Non-pigmented ciliary epithelial cell (primary cell): ENCODE measurements at regions not wholly inside any gene's neighbourhood (a gene's known extent, or its start where the extent isn't known, plus 50 kb on each side); places are given as distances from the start of the nearest gene placed in this dataset.

Source experiments
- DNase-seq: peaks from one replicate; pipeline ENCODE4 v3.0.0-alpha.2; 2010; ENCODE audit warnings: low read depth

GRCh38 chr11:95515371-95515770 lies 274.2 kb downstream of the FAM76B start:
- no peak for DNase-seq

GRCh38 chr11:95514416-95515110 lies 275.0 kb downstream of the FAM76B start:
- DNase-seq: no peak

GRCh38 chr11:95512682-95513081 lies 276.9 kb downstream of the FAM76B start:
- no peak for DNase-seq

- no peak for DNase-seq
These were observed 277.4 kb downstream of the FAM76B start for GRCh38 chr11:95512177-95512576.

DNA sequence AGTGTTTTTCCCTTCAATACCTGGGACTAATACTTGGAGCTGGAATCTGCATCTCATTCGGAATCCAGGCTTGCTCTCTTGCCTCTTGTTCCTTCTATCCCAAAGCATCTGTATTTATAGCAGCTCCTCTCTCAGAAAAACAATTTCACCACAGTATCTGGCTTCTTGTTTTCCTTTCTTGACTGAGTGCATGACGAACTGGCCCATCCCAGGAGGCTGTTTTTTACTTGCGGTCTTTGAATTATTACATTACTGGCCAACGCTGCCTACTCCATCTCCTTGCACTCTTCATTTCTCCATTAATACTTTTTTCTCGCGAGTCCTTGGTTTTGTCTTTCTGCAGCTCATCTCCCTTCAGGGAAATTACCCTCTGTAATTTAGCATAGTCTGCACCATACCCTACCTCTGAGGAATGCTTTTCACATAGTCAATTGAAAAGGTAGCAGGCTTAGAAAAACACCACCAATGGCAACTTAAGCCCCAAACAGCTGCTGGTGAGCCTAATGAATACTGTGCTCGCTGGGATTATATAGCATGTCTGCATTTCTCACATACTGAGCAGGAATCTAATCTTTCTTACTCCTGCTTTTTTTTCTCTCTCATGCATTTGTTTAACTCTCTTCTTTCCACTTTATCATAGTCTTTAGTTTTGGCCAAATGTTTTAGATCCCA lies 277.4 kb upstream of the SESN3 start:
- DNase-seq: no peak

GRCh38 chr11:95507794-95508193 lies 276.8 kb upstream of the SESN3 start:
- DNase-seq: no peak

DNA sequence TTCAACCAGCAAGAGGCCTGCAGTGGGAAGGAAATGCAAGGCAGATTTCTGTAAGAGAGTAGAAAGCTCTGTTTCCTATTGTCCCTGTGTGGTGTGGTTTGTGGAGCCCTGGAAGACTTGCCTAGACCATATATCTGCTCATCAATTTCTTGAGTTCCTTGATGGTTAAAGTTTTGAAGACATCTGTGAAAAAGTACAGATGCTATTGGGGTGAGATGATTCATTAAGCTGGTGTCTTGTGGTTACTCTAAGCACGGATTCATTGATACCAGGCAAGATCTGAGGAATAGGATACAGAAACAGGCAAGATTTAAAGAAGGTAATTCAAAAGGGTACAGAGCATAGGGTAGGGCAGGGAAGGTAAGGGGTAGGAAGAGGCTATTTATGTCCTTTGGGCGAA lies 275.8 kb upstream of the SESN3 start:
- DNase-seq: no peak

DNA sequence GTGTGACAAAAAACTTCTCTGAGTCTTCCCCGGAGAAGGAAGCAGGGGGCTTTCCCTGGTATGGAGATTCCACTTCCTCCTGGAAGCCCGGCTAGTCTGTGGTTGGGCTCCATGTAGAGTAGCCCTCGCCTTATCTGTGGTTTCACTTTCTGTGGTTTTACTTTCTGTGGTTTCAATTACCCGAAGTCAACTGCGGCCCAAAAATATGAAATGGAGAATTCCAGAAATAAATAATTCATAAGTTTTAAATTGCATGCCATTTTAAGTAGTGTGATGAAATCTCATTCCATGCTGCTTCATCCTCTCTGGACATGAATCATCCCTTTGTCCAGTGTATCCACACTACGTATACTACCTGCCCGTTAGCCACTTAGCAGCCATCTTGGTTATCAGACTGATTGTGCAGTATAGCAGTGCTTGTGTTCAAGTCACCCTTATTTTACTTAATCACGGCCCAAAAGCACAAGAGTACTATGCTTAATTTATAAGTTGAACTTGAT lies 275.0 kb upstream of the SESN3 start:
- no peak for DNase-seq

DNA sequence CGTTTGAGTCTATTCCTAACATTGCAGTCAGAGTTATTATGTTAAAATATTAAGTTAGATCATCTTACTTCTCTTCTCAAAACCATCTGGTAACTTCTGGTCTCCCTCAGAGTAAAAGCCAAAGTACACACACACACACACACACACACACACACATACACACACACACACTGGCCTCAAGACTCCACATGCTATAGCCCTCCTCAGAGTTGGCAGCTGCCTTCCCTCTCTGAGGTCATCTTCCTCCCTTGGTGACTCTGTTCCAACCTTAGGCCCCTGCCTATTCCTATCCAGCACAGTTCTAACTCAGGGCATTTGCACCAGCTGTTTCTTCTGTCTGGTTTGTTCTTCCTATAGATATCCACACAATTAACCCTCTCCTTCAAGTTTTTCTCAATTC lies 272.0 kb upstream of the SESN3 start:
- DNase-seq: no peak

DNA sequence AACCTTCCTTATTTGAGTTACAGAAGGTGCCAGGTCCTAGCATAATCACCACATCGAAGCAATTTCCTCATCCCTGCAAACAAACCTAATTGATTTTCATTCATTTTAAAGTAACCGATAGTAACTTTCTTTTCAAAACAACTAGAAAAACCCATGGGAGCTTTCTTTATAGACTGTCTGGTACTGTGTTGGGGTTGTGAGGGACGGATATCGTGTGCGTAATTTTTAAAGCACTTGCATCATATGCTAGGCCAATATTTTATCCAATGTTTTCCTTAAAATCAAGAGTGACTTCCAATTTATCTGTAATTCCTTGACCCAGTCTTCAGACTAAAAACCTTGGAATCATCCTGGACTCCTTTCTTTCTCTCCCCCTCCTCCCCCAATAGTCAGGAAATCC lies 271.5 kb upstream of the SESN3 start:
- DNase-seq: no peak

DNA sequence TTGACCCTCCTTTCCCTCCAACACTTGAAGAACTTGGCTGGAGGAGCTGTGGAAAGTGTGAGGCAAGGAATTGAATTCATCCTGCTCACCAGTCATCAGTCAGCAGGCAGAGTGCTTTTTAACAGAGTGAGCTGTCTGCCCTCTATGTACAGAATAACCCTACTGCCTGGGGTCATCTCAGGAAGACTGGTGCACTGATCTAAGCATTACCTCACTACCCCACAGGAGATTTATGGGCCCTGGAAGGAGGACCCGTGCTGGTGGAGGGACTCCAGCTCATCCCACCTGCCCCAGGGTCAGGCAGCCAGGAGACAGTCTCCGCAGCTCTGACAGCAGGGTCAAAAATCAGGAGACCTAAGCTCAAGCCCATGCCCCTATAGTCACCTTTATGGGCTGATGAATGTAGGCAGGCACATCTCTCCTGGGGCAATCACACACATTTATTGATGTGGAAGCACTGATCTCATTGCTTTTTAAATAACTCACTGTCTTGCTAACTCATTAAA lies 270.8 kb upstream of the SESN3 start:
- no peak for DNase-seq

GRCh38 chr11:95500466-95500865 lies 269.5 kb upstream of the SESN3 start:
- no peak for DNase-seq

DNA sequence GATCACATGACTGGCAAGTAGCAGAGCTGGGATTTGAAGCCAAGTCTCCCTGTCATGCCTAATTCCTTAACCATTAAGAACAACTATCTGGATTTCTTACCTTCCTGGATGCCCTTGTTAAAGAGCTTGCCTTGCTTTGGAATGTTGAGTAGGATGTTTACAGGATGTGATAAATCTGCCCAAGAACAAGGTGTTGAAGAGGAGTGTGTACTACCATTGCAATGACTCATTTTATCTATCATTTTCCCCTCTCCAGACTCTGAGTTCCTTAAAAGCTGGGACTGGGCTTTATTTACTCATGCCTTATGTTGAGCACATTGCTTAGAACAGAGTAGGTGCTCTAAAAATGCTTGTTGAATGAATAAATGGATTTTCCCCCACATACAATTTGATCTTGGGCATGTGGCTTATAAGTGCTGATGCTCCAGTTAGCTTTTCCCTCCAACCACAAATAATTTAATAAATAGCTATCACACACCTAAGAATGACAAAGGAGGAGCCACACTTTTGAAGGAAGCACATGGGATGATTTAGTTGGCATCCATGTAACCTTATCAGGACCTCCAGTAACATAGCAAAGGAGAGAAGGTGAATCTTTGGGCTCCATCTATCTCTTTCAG lies 268.6 kb upstream of the SESN3 start:
- no peak for DNase-seq

GRCh38 chr11:95498722-95499425 lies 267.9 kb upstream of the SESN3 start:
- DNase-seq: no peak

DNA sequence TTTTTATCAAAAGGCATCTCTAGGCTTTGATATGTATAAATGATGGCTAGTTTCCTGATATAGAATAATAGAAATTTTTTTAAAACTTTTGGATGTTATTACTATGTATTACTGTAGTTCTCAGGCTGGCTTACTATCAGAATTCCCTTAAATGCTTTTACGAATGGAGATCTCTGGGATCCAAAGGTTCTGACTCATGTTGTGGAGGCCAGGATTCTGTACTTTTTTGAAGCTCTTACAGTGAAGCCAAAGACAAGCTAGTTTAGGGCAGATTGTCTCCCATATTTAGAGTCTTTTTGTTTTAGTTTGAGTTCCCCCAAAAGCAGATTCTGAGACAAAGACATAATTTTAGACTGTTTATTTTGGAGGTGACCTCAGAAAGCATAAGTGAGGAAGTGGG lies 265.9 kb upstream of the SESN3 start:
- DNase-seq: no peak

DNA sequence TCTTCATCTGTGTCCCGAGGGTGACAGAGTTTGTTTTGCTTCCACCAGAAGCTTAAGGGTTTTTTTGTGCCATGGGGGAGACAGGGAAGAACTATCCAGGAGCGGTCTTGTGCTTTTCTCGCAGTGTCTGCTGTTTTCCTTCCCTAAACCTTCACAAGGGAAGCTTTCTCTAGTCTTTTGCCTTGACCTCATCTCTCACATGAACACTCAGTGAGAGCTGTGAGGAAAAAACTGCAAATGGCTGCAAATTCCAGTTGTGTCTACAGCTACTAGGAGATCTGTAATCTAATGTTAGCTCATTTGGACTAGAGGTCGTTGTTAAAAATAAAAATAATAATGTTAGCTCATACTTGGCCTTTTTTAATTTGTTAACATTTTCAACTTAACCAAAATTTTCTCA lies 264.7 kb upstream of the SESN3 start:
- DNase-seq: no peak

DNA sequence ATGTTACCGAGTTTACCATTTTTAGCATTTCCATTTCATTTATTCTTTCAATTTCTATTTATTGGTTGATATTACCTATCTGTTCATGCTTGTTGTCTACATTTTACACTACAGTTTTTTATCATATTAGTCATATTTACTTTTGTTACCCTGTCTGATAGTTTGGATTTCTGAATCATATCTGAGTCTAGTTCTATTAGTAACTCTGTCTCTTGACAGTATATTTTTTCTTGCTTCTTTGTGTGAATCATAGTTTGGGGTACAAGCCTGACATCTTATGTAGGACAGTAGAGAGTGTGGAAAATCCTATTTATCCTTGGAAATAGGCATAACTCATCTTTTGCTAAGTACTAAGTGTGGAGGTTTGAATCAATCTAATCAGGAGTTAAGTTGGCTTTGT lies 263.9 kb upstream of the SESN3 start:
- DNase-seq: no peak

- DNase-seq: no peak
These were observed 263.2 kb upstream of the SESN3 start for GRCh38 chr11:95494167-95494566.

DNA sequence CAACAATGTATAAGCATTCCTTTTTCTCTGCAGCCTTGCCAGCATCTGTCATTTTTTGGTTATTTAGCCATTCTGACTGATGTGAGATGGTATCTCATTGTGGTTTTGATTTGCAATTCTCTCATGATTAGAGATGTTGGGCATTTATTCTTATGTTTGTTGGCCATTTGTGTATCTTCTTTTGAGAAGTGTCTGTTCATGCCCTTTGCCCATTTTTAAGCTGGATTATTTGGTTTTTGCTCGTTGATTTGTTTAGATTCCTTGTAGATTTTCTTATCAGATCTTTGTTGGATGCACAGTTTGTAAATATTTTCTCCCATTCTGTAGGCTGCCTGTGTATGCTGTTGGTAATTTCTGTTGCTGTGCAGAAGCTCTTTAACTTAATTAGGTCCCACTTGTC lies 259.6 kb upstream of the SESN3 start:
- no peak for DNase-seq

- DNase-seq: no peak
These were observed 256.9 kb upstream of the SESN3 start for GRCh38 chr11:95487938-95488337.

GRCh38 chr11:95487391-95487790 lies 256.4 kb upstream of the SESN3 start:
- no peak for DNase-seq

DNA sequence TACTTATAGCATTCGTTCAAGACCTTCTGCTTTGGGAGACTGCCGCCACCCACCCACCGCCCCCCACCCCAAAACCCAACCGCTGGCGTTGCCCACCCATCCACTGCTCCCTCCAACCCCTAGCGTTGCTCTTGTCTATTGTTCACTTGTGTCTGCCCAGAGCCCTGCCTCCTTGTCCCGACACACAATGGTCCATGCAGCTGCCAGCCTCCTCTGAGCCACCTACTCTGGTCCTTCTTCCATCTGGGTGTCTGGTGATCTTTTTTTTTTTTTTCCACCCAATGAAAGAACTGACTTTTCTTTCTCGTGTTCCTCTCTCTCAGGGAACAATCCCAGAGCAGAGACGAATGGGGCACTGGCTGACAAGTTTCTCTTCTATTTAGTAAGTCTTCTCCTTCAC lies 256.0 kb upstream of the SESN3 start:
- no peak for DNase-seq

GRCh38 chr11:95486466-95486865 lies 255.5 kb upstream of the SESN3 start:
- DNase-seq: no peak
